Muscle of leg (tissue), 3 donors: ENCODE measurements at regions not wholly inside any gene's neighbourhood (a gene's known extent, or its start where the extent isn't known, plus 50 kb on each side); places are given as distances from the start of the nearest gene placed in this dataset.
"Not testable (repeated sequence)": the region's sequence is repeated elsewhere in the genome, so short reads cannot be mapped to it uniquely, and the experiment has no call there.

ENCODE experiments used
- DNase-seq: peaks from one replicate; pipeline ENCODE4 v3.0.0; 2013
- H3K27ac ChIP-seq: one replicate; pipeline ENCODE4 v1.5.1; 2013; ENCODE audit warnings: mild to moderate bottlenecking, low read length, control low read depth
- H3K27me3 ChIP-seq: one replicate; pipeline ENCODE4 v1.6.1; 2013; ENCODE audit warnings: low read length; ENCODE audit not compliant: control insufficient read depth, insufficient read depth
- H3K36me3 ChIP-seq: one replicate; pipeline ENCODE4 v1.6.1; 2013; ENCODE audit warnings: low read length; ENCODE audit not compliant: control insufficient read depth, insufficient read depth
- H3K4me1 ChIP-seq: one replicate; pipeline ENCODE4 v1.6.1; 2013; ENCODE audit warnings: low read length; ENCODE audit not compliant: control insufficient read depth, insufficient read depth
- H3K4me3 ChIP-seq: one replicate; pipeline ENCODE4 v1.5.1; 2013; ENCODE audit warnings: low read length, control low read depth
- H3K9me3 ChIP-seq: replicated peaks from 2 replicates; pipeline ENCODE4 v1.6.1; 2013; ENCODE audit warnings: low read depth, low read length; ENCODE audit not compliant: control insufficient read depth
- WGBS: methylation state at CpG from one replicate; pipeline ENCODE4 v1.1.5; 2013; ENCODE audit warnings: missing lambda C conversion rate; ENCODE audit not compliant: insufficient coverage; 5-methylcytosine and 5-hydroxymethylcytosine counted together

DNA sequence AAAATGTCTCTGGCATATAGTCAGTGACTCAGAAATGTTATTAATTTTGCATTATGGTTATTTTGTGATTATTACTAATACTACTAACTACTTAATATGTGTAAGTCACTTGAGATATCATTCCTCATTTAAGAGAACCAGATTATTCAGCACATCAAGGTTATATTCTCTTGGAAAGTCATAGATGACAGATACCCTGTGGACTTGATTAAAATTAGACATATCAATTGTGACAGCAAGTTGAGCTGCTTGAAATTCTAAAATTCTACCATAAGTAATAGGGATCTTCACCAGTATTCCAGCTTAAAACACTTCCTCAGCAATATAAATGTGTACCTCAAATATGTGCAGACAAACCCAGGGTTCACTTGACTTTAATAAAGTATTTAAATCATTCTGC is 83.7 kb downstream of the UGT2B4 start:
- H3K4me1 ChIP-seq, H3K27me3 ChIP-seq, DNase-seq, H3K36me3 ChIP-seq, H3K27ac ChIP-seq, H3K9me3 ChIP-seq, H3K4me3 ChIP-seq: not testable (repeated sequence)

DNA sequence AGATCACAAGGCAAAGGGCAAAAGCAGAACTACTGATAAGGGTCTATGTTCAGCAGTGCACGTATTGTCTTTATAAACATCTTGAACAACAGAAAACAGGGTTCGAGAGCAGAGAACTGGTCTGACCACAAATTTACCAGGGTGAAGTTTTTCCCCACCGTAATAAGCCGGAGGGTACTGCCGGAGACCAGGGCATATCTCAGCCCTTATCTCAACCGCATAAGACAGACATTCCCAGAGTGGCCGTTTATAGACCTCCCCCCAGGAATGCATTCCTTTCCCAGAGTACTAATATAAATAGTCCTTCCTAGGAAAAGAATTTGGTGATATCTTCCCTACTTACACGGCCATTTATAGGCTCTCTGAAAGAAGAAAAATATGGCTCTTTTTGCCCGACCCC is 71.0 kb downstream of the UGT2B4 start:
- H3K27me3 ChIP-seq, H3K4me3 ChIP-seq, DNase-seq, H3K36me3 ChIP-seq, H3K4me1 ChIP-seq, H3K27ac ChIP-seq, H3K9me3 ChIP-seq: not testable (repeated sequence)
- 93% methylated on average over 2 of the region's 9 CpGs for WGBS
